ENCODE measurements at regions not wholly inside any gene's neighbourhood (a gene's known extent, or its start where the extent isn't known, plus 50 kb on each side); places are given as distances from the start of the nearest gene placed in this dataset.

DNA sequence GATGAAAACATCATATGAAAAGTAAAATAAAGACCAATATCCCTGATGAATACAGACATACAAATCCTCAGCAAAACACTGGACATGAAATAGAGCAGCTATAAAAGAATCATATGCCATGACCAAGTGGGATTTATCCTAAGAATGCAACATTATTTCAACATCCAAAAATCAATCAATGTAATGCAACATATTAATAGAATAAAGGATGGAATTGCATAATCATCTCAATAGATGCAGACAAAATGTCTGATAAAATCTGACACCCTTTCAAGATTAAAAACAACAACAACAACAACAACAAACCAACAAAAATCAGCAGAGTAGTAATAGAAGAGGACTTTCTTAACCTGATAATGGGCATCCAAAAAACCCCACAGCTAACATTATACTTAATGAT lies 63.8 kb upstream of the IL1R1 start:
- H3K4me1 Mint-ChIP-seq = peaks cover 10% of the 10 kb centered on the region
- DNase-seq (ENCODE audit: low spot score in 2 of 2, unreplicated experiment in 2 of 2) = no peak
- no peak overlapping the region for H3K27ac Mint-ChIP-seq
- no peak overlapping the region for H3K4me3 Mint-ChIP-seq
- H3K36me3 Mint-ChIP-seq = no peaks in the 10 kb centered on the region
- TF ChIP-seq, protein P1, sequence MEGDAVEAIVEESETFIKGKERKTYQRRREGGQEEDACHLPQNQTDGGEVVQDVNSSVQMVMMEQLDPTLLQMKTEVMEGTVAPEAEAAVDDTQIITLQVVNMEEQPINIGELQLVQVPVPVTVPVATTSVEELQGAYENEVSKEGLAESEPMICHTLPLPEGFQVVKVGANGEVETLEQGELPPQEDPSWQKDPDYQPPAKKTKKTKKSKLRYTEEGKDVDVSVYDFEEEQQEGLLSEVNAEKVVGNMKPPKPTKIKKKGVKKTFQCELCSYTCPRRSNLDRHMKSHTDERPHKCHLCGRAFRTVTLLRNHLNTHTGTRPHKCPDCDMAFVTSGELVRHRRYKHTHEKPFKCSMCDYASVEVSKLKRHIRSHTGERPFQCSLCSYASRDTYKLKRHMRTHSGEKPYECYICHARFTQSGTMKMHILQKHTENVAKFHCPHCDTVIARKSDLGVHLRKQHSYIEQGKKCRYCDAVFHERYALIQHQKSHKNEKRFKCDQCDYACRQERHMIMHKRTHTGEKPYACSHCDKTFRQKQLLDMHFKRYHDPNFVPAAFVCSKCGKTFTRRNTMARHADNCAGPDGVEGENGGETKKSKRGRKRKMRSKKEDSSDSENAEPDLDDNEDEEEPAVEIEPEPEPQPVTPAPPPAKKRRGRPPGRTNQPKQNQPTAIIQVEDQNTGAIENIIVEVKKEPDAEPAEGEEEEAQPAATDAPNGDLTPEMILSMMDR (IDR thresholded peaks at IDR 0.05; ENCODE audit: unreplicated experiment) = no peak
- no peaks in the 10 kb centered on the region for H3K27me3 Mint-ChIP-seq (ENCODE audit: low read depth)
- H3K9me3 Mint-ChIP-seq = peaks cover 20% of the 10 kb centered on the region

DNA sequence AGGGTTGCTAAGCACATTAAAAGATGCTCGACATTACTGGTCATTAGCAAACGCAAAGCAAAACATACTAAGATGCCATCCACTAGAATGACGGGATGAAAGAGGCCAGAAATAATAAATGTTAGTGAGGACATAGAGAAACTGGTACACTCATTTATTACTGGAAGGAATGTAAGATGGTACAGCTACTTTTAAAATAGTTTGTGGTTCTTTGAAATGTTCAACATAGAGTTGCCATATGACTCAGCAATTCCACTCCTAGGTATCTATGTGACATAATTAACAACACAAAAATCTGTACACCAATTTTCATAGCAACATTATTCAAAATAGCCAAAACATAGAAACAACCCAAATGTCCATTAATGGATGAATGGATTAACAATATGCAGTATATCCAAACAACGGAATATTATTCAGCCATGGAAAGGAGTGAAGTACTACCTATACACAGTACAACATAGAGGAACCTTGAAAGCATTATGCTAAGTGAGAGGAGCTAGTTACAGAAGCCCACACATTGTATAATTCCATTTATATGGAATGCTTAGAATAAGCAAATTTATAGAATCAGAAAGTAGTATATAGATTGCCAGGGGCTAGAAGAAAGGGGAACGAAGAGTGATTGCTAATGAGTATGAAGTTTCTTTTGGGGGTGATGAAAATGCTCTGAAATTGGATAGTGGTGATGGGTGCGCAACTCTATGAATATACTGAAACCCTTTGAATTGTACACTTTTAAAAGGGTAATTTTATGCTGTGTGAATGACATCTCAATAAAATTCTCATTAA lies 61.9 kb upstream of the IL1R1 start:
- Mint-ChIP-seq H3K9me3 (peaks cover 20% of the 10 kb centered on the region), H3K27me3 (ENCODE audit: low read depth) (no peaks in the 10 kb centered on the region), H3K27ac (no peak overlapping the region), H3K36me3 (no peaks in the 10 kb centered on the region), H3K4me3 (no peak overlapping the region), H3K4me1 (peaks cover 10% of the 10 kb centered on the region)
- DNase-seq (ENCODE audit: low spot score in 2 of 2, unreplicated experiment in 2 of 2) = no peak
- TF ChIP-seq, protein P1 (IDR thresholded peaks at IDR 0.05; ENCODE audit: unreplicated experiment) = no peak

DNA sequence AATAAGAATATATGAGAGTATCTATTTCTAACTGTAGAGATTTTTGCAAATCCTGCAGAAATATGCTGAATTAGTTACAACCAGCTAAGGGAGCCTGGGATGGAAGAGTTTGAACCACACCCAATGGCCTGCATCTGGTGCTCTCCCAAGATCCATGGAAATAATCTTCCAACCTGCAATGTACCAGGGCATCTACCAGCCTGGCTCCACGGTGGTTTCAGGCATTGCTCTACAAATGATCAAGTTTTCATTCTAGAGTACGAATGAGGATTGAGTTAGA lies 61.4 kb upstream of the IL1R1 start:
- no peaks in the 10 kb centered on the region for H3K36me3 Mint-ChIP-seq
- H3K27me3 Mint-ChIP-seq (ENCODE audit: low read depth) = no peaks in the 10 kb centered on the region
- H3K4me1 Mint-ChIP-seq = peaks cover 13% of the 10 kb centered on the region
- peaks cover 20% of the 10 kb centered on the region for H3K9me3 Mint-ChIP-seq
- H3K27ac Mint-ChIP-seq = no peak overlapping the region
- no peak overlapping the region for H3K4me3 Mint-ChIP-seq
- TF ChIP-seq, protein P1 (IDR thresholded peaks at IDR 0.05; ENCODE audit: unreplicated experiment) = no peak
- no peak for DNase-seq (ENCODE audit: low spot score in 2 of 2, unreplicated experiment in 2 of 2)

DNA sequence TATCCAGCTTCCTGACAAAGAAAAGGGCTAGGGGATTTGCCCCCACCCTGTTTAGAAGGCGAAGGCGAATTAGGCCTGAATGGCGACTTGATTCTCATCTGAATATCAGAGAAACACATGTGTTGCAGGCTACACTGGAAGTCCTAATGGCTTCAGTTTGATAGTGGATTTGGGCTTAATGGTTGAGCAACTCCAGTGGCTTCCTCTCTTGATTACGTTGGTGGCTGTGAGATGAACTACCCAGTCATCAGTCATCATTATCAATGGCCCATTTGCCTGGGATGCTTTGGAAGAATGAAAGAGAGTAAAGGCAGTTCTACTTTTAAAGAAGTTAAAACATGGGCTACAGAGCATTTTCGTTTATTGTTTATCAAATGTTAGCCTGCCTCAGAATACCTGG lies 60.9 kb upstream of the IL1R1 start:
- DNase-seq (ENCODE audit: low spot score in 2 of 2, unreplicated experiment in 2 of 2) = no peak

DNA sequence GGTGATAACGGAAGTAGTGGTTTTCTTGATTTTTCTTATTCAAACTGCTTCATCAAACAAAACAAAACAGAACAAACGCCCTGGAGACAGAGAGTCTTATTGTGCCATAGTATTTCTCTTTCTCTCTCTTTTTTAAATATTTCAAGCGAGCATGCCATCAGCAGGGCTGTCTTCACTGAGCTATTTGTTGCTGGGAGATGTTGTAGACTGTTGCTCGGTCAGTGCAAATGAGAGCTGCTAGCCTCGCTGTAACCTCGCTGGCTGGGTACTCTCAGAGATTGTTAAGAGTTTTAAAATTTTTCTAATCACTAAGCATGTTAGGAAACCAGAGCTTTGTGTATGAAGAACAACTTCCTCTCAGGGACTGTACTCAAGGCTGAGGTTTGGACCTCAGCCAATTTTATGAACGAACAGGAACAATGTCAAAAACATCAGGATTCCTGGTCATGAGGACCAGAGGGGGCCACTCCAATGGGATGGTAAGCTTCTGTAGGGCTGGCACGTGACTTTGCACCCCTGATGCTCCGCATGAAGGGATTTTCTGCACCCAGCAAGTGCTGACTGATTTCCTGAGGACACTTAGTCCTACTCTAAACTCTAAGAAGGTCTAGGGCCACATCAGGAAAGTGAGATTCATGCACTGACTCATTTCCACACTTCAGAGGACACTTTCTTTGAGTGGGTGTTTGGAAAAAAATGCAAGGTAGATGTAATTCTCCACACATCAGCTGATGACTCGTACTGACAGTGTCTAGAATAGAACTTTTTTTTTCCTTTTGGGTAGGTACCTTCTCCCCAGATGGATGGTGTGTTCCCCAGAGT lies 59.8 kb upstream of the IL1R1 start:
- Mint-ChIP-seq H3K27me3 (ENCODE audit: low read depth) (no peaks in the 10 kb centered on the region), H3K27ac (peak overlapping the region; percentile 87), H3K4me1 (peaks cover 14% of the 10 kb centered on the region), H3K9me3 (peaks cover 13% of the 10 kb centered on the region), H3K36me3 (no peaks in the 10 kb centered on the region), H3K4me3 (no peak overlapping the region)
- no peak for DNase-seq (ENCODE audit: low spot score in 2 of 2, unreplicated experiment in 2 of 2)
- TF ChIP-seq, protein P1 (IDR thresholded peaks at IDR 0.05; ENCODE audit: unreplicated experiment) = no peak

More for the DNA sequence above, 60.9 kb upstream of the IL1R1 start:
- H3K4me1 Mint-ChIP-seq = peaks cover 14% of the 10 kb centered on the region
- H3K27me3 Mint-ChIP-seq (ENCODE audit: low read depth) = no peaks in the 10 kb centered on the region
- TF ChIP-seq, protein P1 (IDR thresholded peaks at IDR 0.05; ENCODE audit: unreplicated experiment) = no peak
- no peaks in the 10 kb centered on the region for H3K36me3 Mint-ChIP-seq
- H3K9me3 Mint-ChIP-seq = peaks cover 17% of the 10 kb centered on the region
- no peak overlapping the region for H3K4me3 Mint-ChIP-seq
- H3K27ac Mint-ChIP-seq = peak overlapping the region; percentile 53
